ENCODE measurements at regions not wholly inside any gene's neighbourhood (a gene's known extent, or its start where the extent isn't known, plus 50 kb on each side); places are given as distances from the start of the nearest gene placed in this dataset.

DNA sequence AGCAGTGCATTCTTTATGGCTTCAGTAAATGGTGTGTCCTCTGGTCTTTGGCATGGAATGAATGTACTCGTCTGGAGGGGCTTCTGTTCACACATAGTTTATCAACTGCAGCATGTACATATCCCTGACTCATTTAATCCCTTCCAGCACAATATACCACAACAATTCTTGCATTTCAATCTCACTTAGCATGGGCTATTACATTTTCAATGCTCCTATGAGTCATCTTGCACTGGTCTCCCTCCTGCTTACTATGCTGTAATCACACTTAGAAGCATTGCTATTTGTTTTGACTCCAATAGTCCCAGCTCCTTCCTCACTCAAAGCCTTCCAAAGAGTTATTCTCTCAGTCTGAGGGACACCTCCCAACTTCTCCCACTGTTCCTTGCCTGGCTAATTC, 180.9 kb upstream of the NUDT10 start (continued):
- TF ChIP-seq, protein P1, sequence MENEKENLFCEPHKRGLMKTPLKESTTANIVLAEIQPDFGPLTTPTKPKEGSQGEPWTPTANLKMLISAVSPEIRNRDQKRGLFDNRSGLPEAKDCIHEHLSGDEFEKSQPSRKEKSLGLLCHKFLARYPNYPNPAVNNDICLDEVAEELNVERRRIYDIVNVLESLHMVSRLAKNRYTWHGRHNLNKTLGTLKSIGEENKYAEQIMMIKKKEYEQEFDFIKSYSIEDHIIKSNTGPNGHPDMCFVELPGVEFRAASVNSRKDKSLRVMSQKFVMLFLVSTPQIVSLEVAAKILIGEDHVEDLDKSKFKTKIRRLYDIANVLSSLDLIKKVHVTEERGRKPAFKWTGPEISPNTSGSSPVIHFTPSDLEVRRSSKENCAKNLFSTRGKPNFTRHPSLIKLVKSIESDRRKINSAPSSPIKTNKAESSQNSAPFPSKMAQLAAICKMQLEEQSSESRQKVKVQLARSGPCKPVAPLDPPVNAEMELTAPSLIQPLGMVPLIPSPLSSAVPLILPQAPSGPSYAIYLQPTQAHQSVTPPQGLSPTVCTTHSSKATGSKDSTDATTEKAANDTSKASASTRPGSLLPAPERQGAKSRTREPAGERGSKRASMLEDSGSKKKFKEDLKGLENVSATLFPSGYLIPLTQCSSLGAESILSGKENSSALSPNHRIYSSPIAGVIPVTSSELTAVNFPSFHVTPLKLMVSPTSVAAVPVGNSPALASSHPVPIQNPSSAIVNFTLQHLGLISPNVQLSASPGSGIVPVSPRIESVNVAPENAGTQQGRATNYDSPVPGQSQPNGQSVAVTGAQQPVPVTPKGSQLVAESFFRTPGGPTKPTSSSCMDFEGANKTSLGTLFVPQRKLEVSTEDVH (IDR thresholded peaks at IDR 0.05; ENCODE audit: low read depth, partially characterized antibody), result no peak

DNA sequence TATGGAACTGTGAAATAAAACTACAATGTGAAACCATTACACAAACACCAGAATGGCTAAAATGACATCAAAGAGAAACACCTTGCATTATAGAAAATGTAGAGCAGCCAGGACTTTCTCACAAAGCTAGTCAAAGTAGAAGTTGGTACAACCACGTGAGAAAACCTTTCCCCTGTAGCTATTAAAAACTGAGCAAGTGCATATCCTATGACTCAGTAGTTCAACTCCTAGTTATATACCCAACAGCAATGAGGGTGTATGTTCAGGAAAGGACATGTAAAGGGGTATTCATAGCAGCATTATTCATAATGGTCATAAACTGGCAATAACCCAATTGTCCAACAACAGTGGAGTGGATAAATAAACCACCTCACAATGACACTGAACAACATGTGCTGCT, 177.5 kb upstream of the NUDT10 start:
- in situ Hi-C loops (cut with MboI) (no loop called here), intact Hi-C loops (cut with micrococcal nuclease; ENCODE audit: unreplicated experiment) (no loop called here)
- CTCF ChIA-PET, result interaction anchor here (0.7 to 2.0 kb wide), 2 partner anchors 11 to 306 kb away, joined by 3 to 6 read pairs; no protein-coding TSS in a partner anchor
- DNase-seq (ENCODE audit: low read depth, low spot score) (no peak), ATAC-seq (no peak), FAIRE-seq (no peak)
- no peak for TF ChIP-seq ZNF217 (IDR thresholded peaks at IDR 0.05)
- H3K4me1 ChIP-seq (ENCODE audit: control insufficient read depth, insufficient read depth, low read length), result no peaks in the 10 kb centered on the region
- no peak overlapping the region for H3K4me3 ChIP-seq
- no peak overlapping the region for H2AFZ ChIP-seq (ENCODE audit: control insufficient read depth, low read depth, low read length)
- no peak overlapping the region for H3K4me2 ChIP-seq (ENCODE audit: control insufficient read depth, insufficient read depth)
- SMC1A ChIA-PET (ENCODE audit: uncharacterized antibody, unreplicated experiment), result no interaction called here
- no peaks in the 10 kb centered on the region for H3K27me3 ChIP-seq (replicated peaks in 1 of 2; ENCODE audit: control insufficient read depth in 2 of 2, insufficient read depth in 2 of 2, low read length in 1 of 2)
- no TSS peak for BruUV-seq (replicated peaks)
- H3K27ac ChIP-seq (ENCODE audit: control insufficient read depth, insufficient read depth), result no peak overlapping the region
- 0% methylated on average over 1 of the region's 1 CpG for WGBS (ENCODE audit: insufficient coverage, insufficient replicate concordance, low lambda C conversion rate, missing lambda C conversion rate)
- H3K79me2 ChIP-seq (ENCODE audit: control insufficient read depth, insufficient read depth, low read length), result no peaks in the 10 kb centered on the region
- RAD21 ChIA-PET (ENCODE audit: unreplicated experiment), result interaction anchor here (0.6 kb wide), 1 partner anchor 9 kb away, joined by 3 read pairs; no protein-coding TSS in a partner anchor
- no peaks in the 10 kb centered on the region for H3K9me3 ChIP-seq (replicated peaks; ENCODE audit: control insufficient read depth, insufficient read depth, low read length)
- POLR2A ChIA-PET, result no interaction called here
- no peak overlapping the region for H3K9ac ChIP-seq (ENCODE audit: control insufficient read depth, insufficient read depth, low read length)
- H4K20me1 ChIP-seq (ENCODE audit: control insufficient read depth, insufficient read depth), result no peaks in the 10 kb centered on the region; the same call in 1 of the 2 replicates
- H3K36me3 ChIP-seq (ENCODE audit: control insufficient read depth in 2 of 2, insufficient read depth in 2 of 2, low read length in 1 of 2), result no peaks in the 10 kb centered on the region

DNA sequence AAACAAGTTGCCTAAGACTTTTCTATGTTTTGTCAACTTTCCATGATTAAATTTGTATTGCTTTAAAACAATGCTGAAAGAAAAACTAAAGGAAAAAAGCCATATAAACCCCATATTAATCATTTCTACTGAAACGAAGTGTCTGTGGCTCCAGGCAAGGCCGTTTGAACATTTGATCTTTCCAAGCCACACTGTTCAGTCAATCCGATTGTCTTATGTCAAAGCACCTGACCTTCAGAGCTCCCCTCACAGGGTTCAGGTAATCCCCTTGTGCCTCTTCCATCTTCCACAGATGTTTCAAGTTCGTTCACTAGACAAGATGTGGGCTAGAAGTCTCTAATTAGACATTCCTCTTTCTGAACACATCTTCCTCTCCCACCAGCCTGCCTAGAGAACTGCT, 177.1 kb upstream of the NUDT10 start:
- no peaks in the 10 kb centered on the region for H3K4me1 ChIP-seq (ENCODE audit: control insufficient read depth, insufficient read depth, low read length)
- no peak overlapping the region for H3K4me2 ChIP-seq (ENCODE audit: control insufficient read depth, insufficient read depth)
- DNase-seq (ENCODE audit: low read depth, low spot score) (no peak), FAIRE-seq (no peak), ATAC-seq (no peak)
- H3K4me3 ChIP-seq, result no peak overlapping the region
- no peak overlapping the region for H2AFZ ChIP-seq (ENCODE audit: control insufficient read depth, low read depth, low read length)
- RAD21 ChIA-PET (ENCODE audit: unreplicated experiment), result interaction anchor here (0.6 kb wide), 1 partner anchor 9 kb away, joined by 3 read pairs; no protein-coding TSS in a partner anchor
- POLR2A ChIA-PET, result no interaction called here
- in situ Hi-C loops (cut with MboI), result no loop called here
- H3K79me2 ChIP-seq (ENCODE audit: control insufficient read depth, insufficient read depth, low read length), result no peaks in the 10 kb centered on the region
- no peaks in the 10 kb centered on the region; the same call in 1 of the 2 replicates for H4K20me1 ChIP-seq (ENCODE audit: control insufficient read depth, insufficient read depth)
- intact Hi-C loops (cut with micrococcal nuclease; ENCODE audit: unreplicated experiment), result no loop called here
- no TSS peak for BruUV-seq (replicated peaks)
- H3K27ac ChIP-seq (ENCODE audit: control insufficient read depth, insufficient read depth), result no peak overlapping the region
- SMC1A ChIA-PET (ENCODE audit: uncharacterized antibody, unreplicated experiment), result interaction anchor here (0.9 kb wide), 1 partner anchor 766 kb away, joined by 3 read pairs; no protein-coding TSS in a partner anchor
- CTCF ChIA-PET, result interaction anchor here (0.7 to 2.0 kb wide), 2 partner anchors 11 to 305 kb away, joined by 3 to 6 read pairs; no protein-coding TSS in a partner anchor
- no peak for TF ChIP-seq NFYA (IDR thresholded peaks at IDR 0.05; ENCODE audit: borderline replicate concordance, low read depth, low read length)
- WGBS (ENCODE audit: insufficient coverage, insufficient replicate concordance, low lambda C conversion rate, missing lambda C conversion rate), result 12% methylated on average over 4 of the region's 4 CpGs
- H3K36me3 ChIP-seq (ENCODE audit: control insufficient read depth in 2 of 2, insufficient read depth in 2 of 2, low read length in 1 of 2), result no peaks in the 10 kb centered on the region
- H3K9ac ChIP-seq (ENCODE audit: control insufficient read depth, insufficient read depth, low read length), result no peak overlapping the region
- no peaks in the 10 kb centered on the region for H3K27me3 ChIP-seq (replicated peaks in 1 of 2; ENCODE audit: control insufficient read depth in 2 of 2, insufficient read depth in 2 of 2, low read length in 1 of 2)
- H3K9me3 ChIP-seq (replicated peaks; ENCODE audit: control insufficient read depth, insufficient read depth, low read length), result no peaks in the 10 kb centered on the region

Data from GM12878 (cell line).